GM23338 (cell line): ENCODE measurements at regions not wholly inside any gene's neighbourhood (a gene's known extent, or its start where the extent isn't known, plus 50 kb on each side); places are given as distances from the start of the nearest gene placed in this dataset.
"Not testable (repeated sequence)": the region's sequence is repeated elsewhere in the genome, so short reads cannot be mapped to it uniquely, and the experiment has no call there.

ENCODE experiments used
- CREB1 ChIP-seq: fragments of 250-450 bp; sonication (Bioruptor Pico); IDR thresholded peaks from 2 replicates; pipeline ENCODE4 v1.5.0; 2020; ENCODE audit warnings: low read depth, mild to moderate bottlenecking, moderate library complexity
- CTCF ChIP-seq, 2 experiments: fragments of 200-600 bp in 1 of 2; sonication (generic) in 1 of 2; conservative IDR thresholded peaks; 2 replicates each; pipeline versions ENCODE4 v1.5.1 to v1.6.1; 2016 to 2017; ENCODE audit warnings: antibody characterized with exemption in 2 of 2, low read depth in 2 of 2, mild to moderate bottlenecking in 2 of 2, moderate library complexity in 1 of 2
- EZH2 ChIP-seq: fragments of 200-600 bp; sonication (generic); IDR thresholded peaks from one replicate; pipeline ENCODE4 v1.8.0; 2017; ENCODE audit warnings: antibody characterized with exemption, mild to moderate bottlenecking, low read depth; ENCODE audit not compliant: unreplicated experiment
- EZH2phosphoT487 ChIP-seq: fragments of 200-600 bp; sonication (generic); IDR thresholded peaks from one replicate; pipeline ENCODE4 v1.8.1; 2018; ENCODE audit warnings: antibody characterized with exemption; ENCODE audit not compliant: unreplicated experiment
- JUNB ChIP-seq: IDR thresholded peaks from one replicate; pipeline ENCODE4 v1.6.1; 2016; ENCODE audit warnings: antibody characterized with exemption; ENCODE audit not compliant: unreplicated experiment
- POLR2AphosphoS5 ChIP-seq: IDR thresholded peaks from 2 replicates; pipeline ENCODE4 v1.6.1; 2016; ENCODE audit warnings: antibody characterized with exemption, low read depth
- REST ChIP-seq: IDR thresholded peaks from one replicate; pipeline ENCODE4 v1.6.1; 2018; ENCODE audit warnings: antibody characterized with exemption; ENCODE audit not compliant: unreplicated experiment
- ZNF331 ChIP-seq: fragments of 250-450 bp; sonication (Bioruptor Pico); IDR thresholded peaks from 2 replicates; pipeline ENCODE4 v1.5.0; 2020; ENCODE audit warnings: low read depth, mild to moderate bottlenecking, moderate library complexity

GRCh38 chr2:97315358-97315757 lies 202.4 kb downstream of the ANKRD36 start:
- not testable (repeated sequence) for TF ChIP-seq CTCF (conservative IDR thresholded peaks at IDR 0.05; ENCODE audit: low read depth in 2 of 2); CREB1 (CRISPR knock-in tag); POLR2AphosphoS5; JUNB; EZH2; EZH2phosphoT487; ZNF331 (CRISPR knock-in tag); REST
